ENCODE measurements at regions not wholly inside any gene's neighbourhood (a gene's known extent, or its start where the extent isn't known, plus 50 kb on each side); places are given as distances from the start of the nearest gene placed in this dataset.

- TF ChIP-seq, protein P1, sequence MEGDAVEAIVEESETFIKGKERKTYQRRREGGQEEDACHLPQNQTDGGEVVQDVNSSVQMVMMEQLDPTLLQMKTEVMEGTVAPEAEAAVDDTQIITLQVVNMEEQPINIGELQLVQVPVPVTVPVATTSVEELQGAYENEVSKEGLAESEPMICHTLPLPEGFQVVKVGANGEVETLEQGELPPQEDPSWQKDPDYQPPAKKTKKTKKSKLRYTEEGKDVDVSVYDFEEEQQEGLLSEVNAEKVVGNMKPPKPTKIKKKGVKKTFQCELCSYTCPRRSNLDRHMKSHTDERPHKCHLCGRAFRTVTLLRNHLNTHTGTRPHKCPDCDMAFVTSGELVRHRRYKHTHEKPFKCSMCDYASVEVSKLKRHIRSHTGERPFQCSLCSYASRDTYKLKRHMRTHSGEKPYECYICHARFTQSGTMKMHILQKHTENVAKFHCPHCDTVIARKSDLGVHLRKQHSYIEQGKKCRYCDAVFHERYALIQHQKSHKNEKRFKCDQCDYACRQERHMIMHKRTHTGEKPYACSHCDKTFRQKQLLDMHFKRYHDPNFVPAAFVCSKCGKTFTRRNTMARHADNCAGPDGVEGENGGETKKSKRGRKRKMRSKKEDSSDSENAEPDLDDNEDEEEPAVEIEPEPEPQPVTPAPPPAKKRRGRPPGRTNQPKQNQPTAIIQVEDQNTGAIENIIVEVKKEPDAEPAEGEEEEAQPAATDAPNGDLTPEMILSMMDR (IDR thresholded peaks at IDR 0.05; ENCODE audit: extremely low read depth, missing control alignments): no peak
- no peak for DNase-seq (ENCODE audit: low spot score)
These were observed 295.3 kb downstream of the GPD2 start for GRCh38 chr2:156731506-156731905.

- TF ChIP-seq, protein P1 (IDR thresholded peaks at IDR 0.05; ENCODE audit: extremely low read depth, missing control alignments): no peak
These were observed 300.8 kb downstream of the GPD2 start for GRCh38 chr2:156736950-156737349.

GRCh38 chr2:156739301-156739700 is 303.1 kb downstream of the GPD2 start:
- DNase-seq (ENCODE audit: low spot score): no peak
- TF ChIP-seq, protein P1 (IDR thresholded peaks at IDR 0.05; ENCODE audit: extremely low read depth, missing control alignments): no peak

More at GRCh38 chr2:156736950-156737349, 300.8 kb downstream of the GPD2 start:
- no peak for DNase-seq (ENCODE audit: low spot score)

- DNase-seq (ENCODE audit: low spot score): no peak
- TF ChIP-seq, protein P1 (IDR thresholded peaks at IDR 0.05; ENCODE audit: extremely low read depth, missing control alignments): no peak
These were observed 309.4 kb downstream of the GPD2 start for GRCh38 chr2:156745619-156746018.

GRCh38 chr2:156748221-156748620 is 312.0 kb downstream of the GPD2 start:
- DNase-seq (ENCODE audit: low spot score): no peak
- TF ChIP-seq, protein P1 (IDR thresholded peaks at IDR 0.05; ENCODE audit: extremely low read depth, missing control alignments): no peak

GRCh38 chr2:156752042-156752441 is 315.9 kb downstream of the GPD2 start:
- DNase-seq (ENCODE audit: low spot score): no peak
- TF ChIP-seq, protein P1 (IDR thresholded peaks at IDR 0.05; ENCODE audit: extremely low read depth, missing control alignments): no peak

DNA sequence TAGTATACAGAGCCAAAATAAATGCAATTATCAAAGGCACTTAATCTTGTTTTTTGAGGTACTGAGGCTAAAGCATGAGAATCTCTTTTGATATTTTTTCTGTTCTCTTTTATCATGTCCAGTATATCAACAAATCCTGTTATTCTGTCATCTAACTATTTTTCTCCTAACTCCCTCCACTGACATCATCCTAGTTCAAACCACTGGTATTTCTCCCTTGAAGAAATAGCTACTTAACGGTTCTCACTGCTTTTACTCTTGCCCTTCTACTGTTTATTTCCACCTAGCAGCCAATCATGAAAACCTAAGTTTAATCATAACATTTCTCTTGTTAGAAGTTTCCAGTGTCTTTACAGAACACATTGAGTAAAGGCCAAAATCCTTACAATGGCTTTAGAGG is 317.6 kb downstream of the GPD2 start:
- TF ChIP-seq, protein P1 (IDR thresholded peaks at IDR 0.05; ENCODE audit: extremely low read depth, missing control alignments): no peak
- DNase-seq (ENCODE audit: low spot score): no peak

All from GM20000 (cell line).